ENCODE measurements at regions not wholly inside any gene's neighbourhood (a gene's known extent, or its start where the extent isn't known, plus 50 kb on each side); places are given as distances from the start of the nearest gene placed in this dataset.

GRCh38 chr10:78744056-78744455 lies 324.7 kb upstream of the ZMIZ1 start:
- Histone ChIP-seq H3K4me1 (peaks cover 37% of the 10 kb centered on the region), H3K4me3 (no peak overlapping the region), H3K27me3 (no peaks in the 10 kb centered on the region), H3K36me3 (no peaks in the 10 kb centered on the region), H3K9me3 (no peaks in the 10 kb centered on the region), H3K27ac (peak overlapping the region; percentile 52)
- TF ChIP-seq POLR2A (IDR thresholded peaks at IDR 0.05), result no peak
- TF ChIP-seq POLR2AphosphoS5 (IDR thresholded peaks at IDR 0.05), result no peak
- TF ChIP-seq EP300 (IDR thresholded peaks at IDR 0.05), result no peak
- TF ChIP-seq, protein P1, sequence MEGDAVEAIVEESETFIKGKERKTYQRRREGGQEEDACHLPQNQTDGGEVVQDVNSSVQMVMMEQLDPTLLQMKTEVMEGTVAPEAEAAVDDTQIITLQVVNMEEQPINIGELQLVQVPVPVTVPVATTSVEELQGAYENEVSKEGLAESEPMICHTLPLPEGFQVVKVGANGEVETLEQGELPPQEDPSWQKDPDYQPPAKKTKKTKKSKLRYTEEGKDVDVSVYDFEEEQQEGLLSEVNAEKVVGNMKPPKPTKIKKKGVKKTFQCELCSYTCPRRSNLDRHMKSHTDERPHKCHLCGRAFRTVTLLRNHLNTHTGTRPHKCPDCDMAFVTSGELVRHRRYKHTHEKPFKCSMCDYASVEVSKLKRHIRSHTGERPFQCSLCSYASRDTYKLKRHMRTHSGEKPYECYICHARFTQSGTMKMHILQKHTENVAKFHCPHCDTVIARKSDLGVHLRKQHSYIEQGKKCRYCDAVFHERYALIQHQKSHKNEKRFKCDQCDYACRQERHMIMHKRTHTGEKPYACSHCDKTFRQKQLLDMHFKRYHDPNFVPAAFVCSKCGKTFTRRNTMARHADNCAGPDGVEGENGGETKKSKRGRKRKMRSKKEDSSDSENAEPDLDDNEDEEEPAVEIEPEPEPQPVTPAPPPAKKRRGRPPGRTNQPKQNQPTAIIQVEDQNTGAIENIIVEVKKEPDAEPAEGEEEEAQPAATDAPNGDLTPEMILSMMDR (IDR thresholded peaks at IDR 0.05), result no peak
- DNase-seq (ENCODE audit: low spot score in 2 of 2), result no peak
- WGBS, result 76% methylated on average over 5 of the region's 5 CpGs

DNA sequence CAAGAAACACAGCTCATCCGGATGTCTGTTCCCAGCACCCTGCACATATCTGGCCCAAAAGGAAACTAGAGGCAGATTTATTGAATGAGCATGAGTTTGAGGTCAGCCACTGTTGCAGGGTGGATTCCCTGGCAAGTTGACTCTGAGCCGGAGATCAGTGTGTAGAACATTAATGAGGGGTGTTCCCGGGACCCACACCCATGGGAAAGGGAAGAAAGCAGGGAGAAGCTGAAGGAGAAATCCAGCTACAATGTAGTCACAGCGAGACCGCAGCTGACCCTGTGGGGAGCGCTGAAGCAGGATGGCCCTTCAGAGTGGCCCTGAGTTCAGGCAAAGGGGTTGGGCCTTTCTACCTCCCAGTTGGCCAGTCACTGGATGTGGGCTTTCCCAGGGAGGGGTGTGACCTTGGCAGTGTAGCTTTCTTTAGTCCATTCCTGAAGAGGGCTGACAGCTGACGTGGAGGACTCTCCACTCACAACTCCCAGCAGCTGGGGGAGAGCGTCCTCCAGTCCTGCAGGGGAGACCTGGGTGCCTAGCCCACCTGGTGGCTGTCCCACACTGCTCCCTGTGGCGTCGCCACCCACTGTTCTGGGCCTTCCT lies 324.2 kb upstream of the ZMIZ1 start:
- Histone ChIP-seq H3K36me3 (no peaks in the 10 kb centered on the region), H3K4me3 (no peak overlapping the region), H3K27me3 (no peaks in the 10 kb centered on the region), H3K27ac (peak overlapping the region; percentile 52), H3K4me1 (peaks cover 37% of the 10 kb centered on the region), H3K9me3 (no peaks in the 10 kb centered on the region)
- no peak for DNase-seq (ENCODE audit: low spot score in 2 of 2)
- WGBS, result 58% methylated on average over 8 of the region's 10 CpGs
- no peak for TF ChIP-seq POLR2AphosphoS5 (IDR thresholded peaks at IDR 0.05)

- TF ChIP-seq, protein P1 (IDR thresholded peaks at IDR 0.05), result no peak
- TF ChIP-seq EP300 (IDR thresholded peaks at IDR 0.05) (no peak), POLR2AphosphoS5 (IDR thresholded peaks at IDR 0.05) (no peak), POLR2A (IDR thresholded peaks at IDR 0.05) (no peak)
- no peaks in the 10 kb centered on the region for H3K36me3 ChIP-seq
- DNase-seq (ENCODE audit: low spot score in 2 of 2), result no peak
- no peak overlapping the region for H3K4me3 ChIP-seq
- 100% methylated on average over 3 of the region's 4 CpGs for WGBS
- no peak overlapping the region for H3K27ac ChIP-seq
- H3K9me3 ChIP-seq, result no peaks in the 10 kb centered on the region
- H3K4me1 ChIP-seq, result peaks cover 37% of the 10 kb centered on the region
- no peaks in the 10 kb centered on the region for H3K27me3 ChIP-seq
These were observed 323.3 kb upstream of the ZMIZ1 start for GRCh38 chr10:78745441-78745840.

GRCh38 chr10:78746155-78746763 lies 322.5 kb upstream of the ZMIZ1 start:
- Histone ChIP-seq H3K27ac (no peak overlapping the region), H3K4me3 (no peak overlapping the region), H3K36me3 (no peaks in the 10 kb centered on the region), H3K27me3 (no peaks in the 10 kb centered on the region), H3K4me1 (peaks cover 35% of the 10 kb centered on the region), H3K9me3 (no peaks in the 10 kb centered on the region)
- WGBS, result 97% methylated on average over 9 of the region's 11 CpGs
- no peak for DNase-seq (ENCODE audit: low spot score in 2 of 2)
- TF ChIP-seq, protein P1 (IDR thresholded peaks at IDR 0.05), result no peak
- no peak for TF ChIP-seq POLR2AphosphoS5 (IDR thresholded peaks at IDR 0.05)
- no peak for TF ChIP-seq POLR2A (IDR thresholded peaks at IDR 0.05)
- TF ChIP-seq EP300 (IDR thresholded peaks at IDR 0.05), result no peak

DNA sequence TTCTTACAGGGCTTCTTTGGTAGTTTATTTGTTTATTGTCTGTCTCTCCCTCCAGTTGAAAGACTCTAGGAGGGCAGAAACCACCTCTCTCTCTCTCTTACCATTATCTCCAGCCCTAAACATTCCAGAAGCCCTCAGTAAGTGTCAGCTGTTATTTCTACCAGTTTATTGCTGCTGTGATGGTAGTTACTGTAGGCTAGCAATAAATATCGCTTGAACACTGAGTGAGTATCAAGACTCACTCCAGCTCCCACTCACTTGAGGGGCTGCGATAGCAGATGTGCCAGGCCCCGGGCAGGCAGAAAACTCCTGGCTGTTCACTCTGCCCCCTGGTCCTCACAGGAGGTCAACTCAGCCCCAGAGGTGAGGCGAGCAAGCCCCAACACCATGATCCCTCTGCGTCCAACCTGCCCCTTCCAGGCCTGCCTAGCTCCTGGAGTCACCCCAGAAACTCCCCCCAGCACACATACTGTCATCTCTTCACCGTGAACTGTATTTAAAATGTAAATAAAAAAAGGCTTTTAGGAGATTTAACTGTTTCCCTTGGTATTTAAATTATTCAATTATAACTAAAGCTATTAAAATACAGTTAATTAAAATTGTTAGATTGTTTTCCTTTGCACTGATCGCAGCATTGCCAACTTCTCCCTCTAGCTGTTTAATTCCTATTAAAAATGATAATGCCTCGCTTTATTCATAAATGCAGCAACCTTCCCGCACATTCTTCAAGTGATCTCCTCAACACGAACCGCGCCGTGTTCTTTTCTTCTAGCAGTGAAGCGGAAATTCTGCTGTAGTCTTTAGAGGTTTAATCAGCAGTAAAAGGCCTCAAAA lies 321.1 kb upstream of the ZMIZ1 start:
- Histone ChIP-seq H3K27ac (no peak overlapping the region), H3K36me3 (no peaks in the 10 kb centered on the region), H3K27me3 (no peaks in the 10 kb centered on the region), H3K4me1 (peaks cover 22% of the 10 kb centered on the region), H3K4me3 (no peak overlapping the region), H3K9me3 (no peaks in the 10 kb centered on the region)
- TF ChIP-seq POLR2A (IDR thresholded peaks at IDR 0.05) (no peak), POLR2AphosphoS5 (IDR thresholded peaks at IDR 0.05) (no peak), EP300 (IDR thresholded peaks at IDR 0.05) (no peak)
- TF ChIP-seq, protein P1 (IDR thresholded peaks at IDR 0.05), result no peak
- 95% methylated on average over 14 of the region's 14 CpGs for WGBS
- DNase-seq (ENCODE audit: low spot score in 2 of 2), result no peak

Data from suprapubic skin (tissue), 4 donors.